ENCODE measurements at regions not wholly inside any gene's neighbourhood (a gene's known extent, or its start where the extent isn't known, plus 50 kb on each side); places are given as distances from the start of the nearest gene placed in this dataset.

DNA sequence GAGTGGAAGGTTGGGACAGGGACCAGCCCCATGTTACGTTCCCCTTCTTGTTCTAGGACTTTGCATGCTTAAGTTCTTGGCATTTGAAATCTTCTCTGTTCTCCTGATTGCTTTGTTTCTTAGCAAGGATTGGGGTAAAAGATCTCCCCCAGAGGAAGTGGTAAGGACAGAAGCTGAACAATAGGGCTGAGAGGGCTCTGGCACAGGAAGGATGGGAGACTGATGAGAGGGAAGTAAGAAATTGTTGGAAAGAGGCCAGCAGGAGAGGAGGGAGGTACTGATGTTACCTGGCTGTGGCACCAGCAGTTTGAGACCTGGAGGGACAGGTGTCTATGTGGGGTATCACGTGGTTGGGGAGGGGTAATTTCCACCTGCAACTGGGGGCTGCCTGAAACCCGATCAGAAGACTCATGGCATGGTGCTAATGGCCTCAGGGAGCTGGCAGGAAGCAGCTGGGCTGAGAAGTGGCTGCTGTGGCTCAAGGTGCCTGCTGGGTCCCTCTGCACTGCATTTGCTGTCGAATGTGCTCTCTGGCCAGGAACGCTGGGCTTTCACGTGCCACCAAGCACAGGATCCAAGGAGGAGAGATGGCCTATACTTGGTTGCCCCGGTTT lies 108.4 kb downstream of the LSM3 start:
- H3K27ac Mint-ChIP-seq: no peak overlapping the region
- Histone ChIP-seq H3K27ac (ENCODE audit: low read depth, low read length) (no peak overlapping the region), H3K4me1 (ENCODE audit: insufficient read depth, low read length) (no peaks in the 10 kb centered on the region), H3K4me3 (ENCODE audit: low read length) (no peak overlapping the region), H3K9me3 (ENCODE audit: low read length) (no peaks in the 10 kb centered on the region), H3K36me3 (ENCODE audit: insufficient read depth, low read length) (no peaks in the 10 kb centered on the region), H3K27me3 (ENCODE audit: insufficient read depth, low read length, poor library complexity, severe bottlenecking) (no peaks in the 10 kb centered on the region)
- H3K9me3 Mint-ChIP-seq: no peaks in the 10 kb centered on the region
- no peak for DNase-seq
- H3K27me3 Mint-ChIP-seq: peaks cover 0 to 8% of the 10 kb centered on the region in 2 donors
- H3K4me1 Mint-ChIP-seq: no peaks in the 10 kb centered on the region
- ChIA-PET POLR2A (no interaction called here), CTCF (interaction anchor here (0.6 kb wide), 1 partner anchor 181 kb away, joined by 3 read pairs; no protein-coding TSS in a partner anchor)
- no peak overlapping the region for H3K4me3 Mint-ChIP-seq
- no peaks in the 10 kb centered on the region for H3K36me3 Mint-ChIP-seq

DNA sequence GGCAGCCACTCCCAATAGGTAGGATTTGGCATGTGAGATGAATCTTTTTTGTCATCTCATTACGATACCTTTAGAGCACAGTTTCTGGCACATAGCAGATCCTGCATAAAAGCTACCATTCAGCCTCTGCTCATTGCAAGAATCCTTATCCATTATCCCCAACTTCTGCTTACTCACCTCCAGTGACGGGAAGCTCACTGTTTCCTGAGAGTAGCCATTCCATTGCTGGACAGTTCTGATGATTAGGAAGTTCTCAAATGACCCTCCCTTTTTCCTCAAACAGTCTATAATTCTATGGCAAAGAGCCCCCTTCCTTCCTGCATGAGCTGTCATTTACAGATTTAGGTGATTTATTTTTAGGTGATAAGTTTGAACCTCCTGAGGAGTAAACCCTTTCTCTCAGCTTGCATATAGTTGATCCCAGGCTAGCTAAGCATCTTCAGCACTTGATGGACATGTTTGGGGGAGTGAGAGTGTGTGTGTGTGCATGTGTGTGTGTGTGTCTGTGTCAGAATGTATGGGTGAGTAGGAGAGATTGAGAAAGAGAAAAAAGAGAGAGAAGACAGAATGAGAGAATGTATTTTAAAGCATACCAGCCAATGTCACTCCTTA lies 109.7 kb downstream of the LSM3 start:
- Histone ChIP-seq H3K36me3 (ENCODE audit: insufficient read depth, low read length) (no peaks in the 10 kb centered on the region), H3K27ac (ENCODE audit: low read depth, low read length) (no peak overlapping the region), H3K4me1 (ENCODE audit: insufficient read depth, low read length) (no peaks in the 10 kb centered on the region), H3K27me3 (ENCODE audit: insufficient read depth, low read length, poor library complexity, severe bottlenecking) (no peaks in the 10 kb centered on the region), H3K9me3 (ENCODE audit: low read length) (no peaks in the 10 kb centered on the region), H3K4me3 (ENCODE audit: low read length) (no peak overlapping the region)
- Mint-ChIP-seq H3K4me3 (no peak overlapping the region), H3K27me3 (peaks cover 0 to 8% of the 10 kb centered on the region in 2 donors), H3K9me3 (no peaks in the 10 kb centered on the region), H3K36me3 (no peaks in the 10 kb centered on the region), H3K27ac (no peak overlapping the region), H3K4me1 (no peaks in the 10 kb centered on the region)
- no peak for DNase-seq
- ChIA-PET POLR2A (no interaction called here), CTCF (interaction anchor here (0.9 kb wide), 1 partner anchor 179 kb away, joined by 4 read pairs; no protein-coding TSS in a partner anchor)

- ChIA-PET POLR2A (no interaction called here), CTCF (interaction anchor here (0.9 kb wide), 1 partner anchor 179 kb away, joined by 4 read pairs; no protein-coding TSS in a partner anchor)
- Histone ChIP-seq H3K9me3 (ENCODE audit: low read length) (no peaks in the 10 kb centered on the region), H3K36me3 (ENCODE audit: insufficient read depth, low read length) (no peaks in the 10 kb centered on the region), H3K27ac (ENCODE audit: low read depth, low read length) (no peak overlapping the region), H3K27me3 (ENCODE audit: insufficient read depth, low read length, poor library complexity, severe bottlenecking) (no peaks in the 10 kb centered on the region), H3K4me3 (ENCODE audit: low read length) (no peak overlapping the region), H3K4me1 (ENCODE audit: insufficient read depth, low read length) (no peaks in the 10 kb centered on the region)
- no peak for DNase-seq
- peaks cover 0 to 8% of the 10 kb centered on the region in 2 donors for H3K27me3 Mint-ChIP-seq
- no peaks in the 10 kb centered on the region for H3K4me1 Mint-ChIP-seq
- H3K9me3 Mint-ChIP-seq: no peaks in the 10 kb centered on the region
- no peak overlapping the region for H3K4me3 Mint-ChIP-seq
- H3K27ac Mint-ChIP-seq: no peak overlapping the region
- no peaks in the 10 kb centered on the region for H3K36me3 Mint-ChIP-seq
These were observed 110.3 kb downstream of the LSM3 start for GRCh38 chr3:14288833-14289451.

DNA sequence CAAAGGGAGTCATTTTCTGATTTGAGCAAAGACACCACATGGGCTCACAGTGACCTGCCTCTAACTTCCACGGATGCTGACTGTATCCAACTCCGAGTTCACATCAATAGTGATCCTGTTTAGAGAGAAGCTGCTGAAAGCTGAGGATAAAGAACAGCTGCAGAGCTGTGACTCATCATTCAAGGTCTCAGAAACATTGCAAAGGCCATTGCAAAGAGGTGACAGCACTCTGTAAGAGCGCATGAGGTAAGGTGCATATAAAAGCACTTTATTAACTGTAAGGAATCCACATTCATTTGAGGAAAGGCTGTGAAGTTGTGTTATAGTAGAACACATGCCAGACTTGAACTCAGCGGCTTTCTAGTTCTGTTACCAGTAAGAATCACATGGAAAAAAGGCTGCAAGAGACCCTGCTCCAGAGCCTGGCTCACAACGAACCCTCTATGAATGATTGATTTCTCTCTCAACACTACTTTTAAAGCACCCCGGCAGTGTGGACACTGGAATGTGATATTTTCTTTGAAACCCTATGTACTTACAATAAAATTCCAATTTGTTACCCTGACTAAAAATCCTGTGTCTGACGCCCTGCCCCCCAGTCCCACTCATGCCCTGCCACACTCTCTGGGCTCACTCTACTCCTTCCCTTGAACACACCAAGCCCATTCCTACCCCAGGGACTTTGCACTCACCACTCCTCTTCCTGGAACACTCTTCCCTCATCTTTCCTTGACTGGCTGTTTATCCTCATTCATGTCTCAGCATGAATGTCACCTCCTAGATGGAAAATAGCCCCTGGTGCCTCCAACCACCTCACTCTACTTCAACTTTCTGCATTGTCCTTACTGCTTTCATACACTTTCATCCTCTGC lies 111.2 kb downstream of the LSM3 start:
- no peaks in the 10 kb centered on the region for H3K4me1 Mint-ChIP-seq
- H3K36me3 Mint-ChIP-seq: no peaks in the 10 kb centered on the region
- no peak for DNase-seq
- H3K27me3 ChIP-seq (ENCODE audit: insufficient read depth, low read length, poor library complexity, severe bottlenecking): no peaks in the 10 kb centered on the region
- no peaks in the 10 kb centered on the region for H3K4me1 ChIP-seq (ENCODE audit: insufficient read depth, low read length)
- ChIA-PET POLR2A (no interaction called here), CTCF (no interaction called here)
- peaks cover 0 to 5% of the 10 kb centered on the region in 2 donors for H3K27me3 Mint-ChIP-seq
- no peaks in the 10 kb centered on the region for H3K9me3 Mint-ChIP-seq
- peak overlapping the region in 2 of 8 donors; percentile 20 to 34 for H3K27ac Mint-ChIP-seq
- H3K36me3 ChIP-seq (ENCODE audit: insufficient read depth, low read length): no peaks in the 10 kb centered on the region
- H3K4me3 Mint-ChIP-seq: no peak overlapping the region
- no peak overlapping the region for H3K4me3 ChIP-seq (ENCODE audit: low read length)
- H3K9me3 ChIP-seq (ENCODE audit: low read length): no peaks in the 10 kb centered on the region
- H3K27ac ChIP-seq (ENCODE audit: low read depth, low read length): no peak overlapping the region

DNA sequence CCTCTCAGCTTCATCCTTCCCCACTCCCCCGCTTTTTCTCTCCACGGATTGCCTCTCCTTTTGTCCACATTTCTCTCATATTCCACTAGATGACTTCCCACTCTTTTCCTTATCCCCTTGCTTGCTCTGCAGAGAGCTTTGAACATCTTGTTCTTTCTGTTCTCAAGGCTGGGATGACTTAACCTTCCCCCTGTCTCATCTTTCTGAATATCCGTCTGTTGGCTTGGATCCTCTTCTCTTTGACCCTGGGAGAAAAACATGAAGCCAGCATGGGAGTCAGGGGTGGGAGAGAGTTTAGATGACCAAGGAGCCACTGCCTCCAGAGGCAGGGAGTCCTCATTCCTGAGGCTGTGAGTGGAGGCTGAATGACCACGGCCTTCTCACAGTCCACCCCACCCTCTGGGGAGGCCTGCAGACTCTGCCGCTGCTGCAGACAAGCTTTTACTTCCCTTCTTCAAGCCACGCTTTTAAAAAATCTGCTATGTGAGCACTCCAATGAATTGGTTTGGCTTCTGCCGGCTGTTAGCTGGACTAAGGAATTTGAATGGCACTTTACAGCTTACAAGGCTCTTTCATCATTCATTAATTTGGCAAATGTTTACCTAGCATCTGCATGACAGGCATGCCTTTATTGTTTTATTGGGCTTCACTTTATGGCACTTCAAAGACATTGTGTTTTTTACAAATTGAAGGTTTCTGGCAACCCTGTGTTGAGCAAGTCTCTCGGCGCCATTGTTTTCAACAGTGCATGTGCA lies 111.6 kb upstream of the SLC6A6 start:
- no peak overlapping the region for H3K4me3 Mint-ChIP-seq
- Histone ChIP-seq H3K27me3 (ENCODE audit: insufficient read depth, low read length, poor library complexity, severe bottlenecking) (no peaks in the 10 kb centered on the region), H3K36me3 (ENCODE audit: insufficient read depth, low read length) (no peaks in the 10 kb centered on the region), H3K4me3 (ENCODE audit: low read length) (no peak overlapping the region), H3K27ac (ENCODE audit: low read depth, low read length) (no peak overlapping the region), H3K4me1 (ENCODE audit: insufficient read depth, low read length) (no peaks in the 10 kb centered on the region), H3K9me3 (ENCODE audit: low read length) (no peaks in the 10 kb centered on the region)
- H3K27me3 Mint-ChIP-seq: no peaks in the 10 kb centered on the region
- DNase-seq: no peak
- POLR2A ChIA-PET: no interaction called here
- H3K4me1 Mint-ChIP-seq: no peaks in the 10 kb centered on the region
- no peaks in the 10 kb centered on the region for H3K36me3 Mint-ChIP-seq
- no peak overlapping the region for H3K27ac Mint-ChIP-seq
- H3K9me3 Mint-ChIP-seq: no peaks in the 10 kb centered on the region
- CTCF ChIA-PET: no interaction called here

DNA sequence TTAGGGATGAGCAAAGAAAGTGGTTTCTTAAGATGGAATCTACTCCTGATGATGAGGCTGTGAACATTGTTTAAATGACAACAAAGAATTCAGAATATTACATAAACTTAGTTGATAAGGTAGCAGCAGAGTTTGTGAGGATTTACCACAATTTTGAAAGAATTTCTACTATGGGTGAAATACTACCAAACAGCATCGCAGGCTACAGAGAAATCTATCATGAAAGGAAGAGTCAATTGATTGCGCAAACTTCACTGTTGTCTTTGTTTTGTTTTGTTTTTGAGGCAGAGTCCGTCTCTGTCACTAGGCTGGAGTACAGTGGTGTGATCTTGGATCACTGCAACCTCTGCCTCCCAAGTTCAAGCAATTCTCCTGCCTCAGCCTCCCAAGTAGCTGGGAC lies 107.4 kb upstream of the SLC6A6 start:
- DNase-seq: no peak
- peaks cover 0 to 6% (median 3%) of the 10 kb centered on the region in 3 donors for H3K4me1 Mint-ChIP-seq
- no peak overlapping the region for H3K27ac Mint-ChIP-seq
- H3K27ac ChIP-seq (ENCODE audit: low read depth, low read length): no peak overlapping the region
- H3K4me1 ChIP-seq (ENCODE audit: insufficient read depth, low read length): no peaks in the 10 kb centered on the region
- H3K36me3 Mint-ChIP-seq: no peaks in the 10 kb centered on the region
- no peaks in the 10 kb centered on the region for H3K27me3 ChIP-seq (ENCODE audit: insufficient read depth, low read length, poor library complexity, severe bottlenecking)
- no peak overlapping the region for H3K4me3 Mint-ChIP-seq
- no peaks in the 10 kb centered on the region for H3K9me3 ChIP-seq (ENCODE audit: low read length)
- POLR2A ChIA-PET: no interaction called here
- CTCF ChIA-PET: no interaction called here
- H3K27me3 Mint-ChIP-seq: peaks cover 0 to 15% of the 10 kb centered on the region in 2 donors
- H3K4me3 ChIP-seq (ENCODE audit: low read length): no peak overlapping the region
- H3K36me3 ChIP-seq (ENCODE audit: insufficient read depth, low read length): no peaks in the 10 kb centered on the region
- H3K9me3 Mint-ChIP-seq: no peaks in the 10 kb centered on the region

GRCh38 chr3:14295801-14296200 lies 106.6 kb upstream of the SLC6A6 start:
- peaks cover 0 to 15% of the 10 kb centered on the region in 2 donors for H3K27me3 Mint-ChIP-seq
- DNase-seq: no peak
- no peaks in the 10 kb centered on the region for H3K36me3 Mint-ChIP-seq
- POLR2A ChIA-PET: no interaction called here
- CTCF ChIA-PET: no interaction called here
- Histone ChIP-seq H3K9me3 (ENCODE audit: low read length) (no peaks in the 10 kb centered on the region), H3K4me3 (ENCODE audit: low read length) (no peak overlapping the region), H3K36me3 (ENCODE audit: insufficient read depth, low read length) (no peaks in the 10 kb centered on the region), H3K27me3 (ENCODE audit: insufficient read depth, low read length, poor library complexity, severe bottlenecking) (no peaks in the 10 kb centered on the region), H3K4me1 (ENCODE audit: insufficient read depth, low read length) (no peaks in the 10 kb centered on the region), H3K27ac (ENCODE audit: low read depth, low read length) (no peak overlapping the region)
- H3K27ac Mint-ChIP-seq: no peak overlapping the region
- H3K9me3 Mint-ChIP-seq: no peaks in the 10 kb centered on the region
- H3K4me3 Mint-ChIP-seq: no peak overlapping the region
- H3K4me1 Mint-ChIP-seq: peaks cover 0 to 6% (median 3%) of the 10 kb centered on the region in 3 donors

Data from CD8-positive, alpha-beta memory T cell (primary cell).